Stomach (tissue), 8 donors: ENCODE measurements at regions not wholly inside any gene's neighbourhood (a gene's known extent, or its start where the extent isn't known, plus 50 kb on each side); places are given as distances from the start of the nearest gene placed in this dataset.

Experiments
- DNase-seq, 2 donors: peaks; one replicate each; pipeline versions ENCODE4 v3.0.0 to v3.0.0-alpha.2; 2013 to 2019
- H3K27ac ChIP-seq, 5 donors: fragments of 200-600 bp in 4 of 5; sonication (generic) in 4 of 5; one replicate each; pipeline ENCODE4 v1.5.1; 2013 to 2019; ENCODE audit warnings: mild to moderate bottlenecking in 1 of 5, moderate library complexity in 1 of 5
- H3K27me3 ChIP-seq, 3 donors: fragments of 200-600 bp; sonication (generic); one replicate each; pipeline ENCODE4 v1.5.1; 2017 to 2019; ENCODE audit warnings: mixed run types in 1 of 3
- H3K36me3 ChIP-seq, 4 donors: fragments of 200-600 bp; sonication (generic); 1 replicate in 3 of 4; 2 replicates in 1 of 4; pipeline ENCODE4 v1.5.1; 2016 to 2019
- H3K4me1 ChIP-seq, 4 donors: fragments of 200-600 bp; sonication (generic); one replicate each; pipeline ENCODE4 v1.5.1; 2016 to 2019
- H3K4me3 ChIP-seq, 4 donors: fragments of 200-600 bp; sonication (generic) in 3 of 4; one replicate each; pipeline ENCODE4 v1.5.1; 2016 to 2019; ENCODE audit warnings: mild to moderate bottlenecking in 1 of 4
- H3K9me3 ChIP-seq, 4 donors: fragments of 200-600 bp; sonication (generic); one replicate each; pipeline ENCODE4 v1.5.1; 2016 to 2019
- EP300 ChIP-seq: sonication (generic); formaldehyde crosslinking; IDR thresholded peaks from one replicate; pipeline ENCODE4 v1.6.1; 2017; ENCODE audit warnings: antibody characterized with exemption
- POLR2A ChIP-seq, 4 donors: fragments of 450-650 bp; IDR thresholded peaks; one replicate each; pipeline ENCODE4 v1.6.1; 2016; ENCODE audit warnings: antibody characterized with exemption in 4 of 4, control low read depth in 2 of 4, mild to moderate bottlenecking in 1 of 4, moderate library complexity in 1 of 4
- POLR2AphosphoS5 ChIP-seq, 3 donors: sonication (generic); formaldehyde crosslinking; IDR thresholded peaks; one replicate each; pipeline ENCODE4 v1.6.1; 2016; ENCODE audit warnings: antibody characterized with exemption in 3 of 3
- WGBS, 5 donors: extraction: QIAGEN DNeasy Blood & Tissue Kit in 3 of 5; methylation state at CpG; one replicate each; pipeline versions ENCODE4 v1.1.5 to v1.1.7; 2013 to 2018; 5-methylcytosine and 5-hydroxymethylcytosine counted together
- intact Hi-C: fragments of 100-400 bp; cut with DNase I; formaldehyde crosslinking; loops from one replicate; pipeline ENCODE4 v1.15.1; 2023; ENCODE audit warnings: low total_unique reads
- TF ChIP-seq, protein P1 (sequence below), 7 experiments: fragments of 450-650 bp in 4 of 7; fragments of 200-600 bp in 3 of 7; sonication (generic) in 3 of 7; IDR thresholded peaks; one replicate each; pipeline ENCODE4 v1.5.1; 2016 to 2019; ENCODE audit warnings: antibody characterized with exemption in 7 of 7, control low read depth in 2 of 7, mild to moderate bottlenecking in 1 of 7
- donor health status: healthy with polysubstance abuse.
- donor health status: Bipolar disorder and iron deficiency.
- donor health status: healthy.

DNA sequence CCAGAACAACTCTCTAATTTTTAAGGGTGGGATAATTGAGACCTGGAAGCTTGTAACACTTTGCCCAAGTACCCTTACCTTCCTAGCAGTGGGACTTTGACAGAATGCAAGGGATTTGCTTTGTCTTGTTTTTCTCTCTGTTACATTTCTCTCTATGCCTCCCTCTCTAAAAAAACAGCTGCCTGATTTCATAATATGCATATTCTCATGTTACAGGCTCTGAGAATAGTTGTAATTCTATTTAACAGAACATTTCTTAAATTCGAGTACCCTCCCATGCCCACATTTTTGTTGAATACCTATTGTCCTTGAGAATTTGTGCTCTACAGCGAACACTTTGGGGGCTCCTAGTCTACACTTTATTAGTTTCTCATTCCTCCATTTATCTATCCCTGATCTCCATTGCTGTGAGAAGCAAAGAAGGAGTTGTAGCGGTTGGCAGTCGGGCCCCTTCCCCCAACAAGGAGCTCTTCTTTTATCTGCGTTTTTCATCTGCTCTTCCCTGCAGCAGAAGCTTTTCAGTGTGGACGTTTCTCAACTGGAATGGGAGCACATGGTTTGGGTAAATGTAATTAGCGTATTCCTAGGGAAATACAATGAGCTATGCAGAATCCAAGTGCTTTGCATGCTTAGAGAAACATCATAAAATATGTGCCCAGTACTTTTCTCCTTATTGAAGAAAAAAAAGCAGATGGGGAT lies 117.7 kb upstream of the CCDC90B start:
- Histone ChIP-seq H3K27me3 (no peaks in the 10 kb centered on the region), H3K9me3 (no peaks in the 10 kb centered on the region), H3K36me3 (no peaks in the 10 kb centered on the region), H3K27ac (no peak overlapping the region), H3K4me3 (no peak overlapping the region), H3K4me1 (peaks cover 0 to 3% (median 0%) of the 10 kb centered on the region in 4 donors)
- intact Hi-C loops: no loop called here
- TF ChIP-seq, protein P1, sequence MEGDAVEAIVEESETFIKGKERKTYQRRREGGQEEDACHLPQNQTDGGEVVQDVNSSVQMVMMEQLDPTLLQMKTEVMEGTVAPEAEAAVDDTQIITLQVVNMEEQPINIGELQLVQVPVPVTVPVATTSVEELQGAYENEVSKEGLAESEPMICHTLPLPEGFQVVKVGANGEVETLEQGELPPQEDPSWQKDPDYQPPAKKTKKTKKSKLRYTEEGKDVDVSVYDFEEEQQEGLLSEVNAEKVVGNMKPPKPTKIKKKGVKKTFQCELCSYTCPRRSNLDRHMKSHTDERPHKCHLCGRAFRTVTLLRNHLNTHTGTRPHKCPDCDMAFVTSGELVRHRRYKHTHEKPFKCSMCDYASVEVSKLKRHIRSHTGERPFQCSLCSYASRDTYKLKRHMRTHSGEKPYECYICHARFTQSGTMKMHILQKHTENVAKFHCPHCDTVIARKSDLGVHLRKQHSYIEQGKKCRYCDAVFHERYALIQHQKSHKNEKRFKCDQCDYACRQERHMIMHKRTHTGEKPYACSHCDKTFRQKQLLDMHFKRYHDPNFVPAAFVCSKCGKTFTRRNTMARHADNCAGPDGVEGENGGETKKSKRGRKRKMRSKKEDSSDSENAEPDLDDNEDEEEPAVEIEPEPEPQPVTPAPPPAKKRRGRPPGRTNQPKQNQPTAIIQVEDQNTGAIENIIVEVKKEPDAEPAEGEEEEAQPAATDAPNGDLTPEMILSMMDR (IDR thresholded peaks at IDR 0.05): no peak
- TF ChIP-seq POLR2AphosphoS5 (IDR thresholded peaks at IDR 0.05) (no peak), EP300 (no peak), POLR2A (IDR thresholded peaks at IDR 0.05) (no peak)
- no peak for DNase-seq
- WGBS, 5 donors: 59 to 67% (median 64%) methylated on average over 7 of the region's 7 CpGs

- Histone ChIP-seq H3K4me1 (no peaks in the 10 kb centered on the region), H3K27ac (no peak overlapping the region), H3K36me3 (no peaks in the 10 kb centered on the region), H3K27me3 (no peaks in the 10 kb centered on the region), H3K4me3 (no peak overlapping the region), H3K9me3 (no peaks in the 10 kb centered on the region)
- WGBS, 5 donors: 77 to 92% (median 85%) methylated on average over 1 of the region's 1 CpG
- intact Hi-C loops: no loop called here
- no peak for TF ChIP-seq POLR2AphosphoS5 (IDR thresholded peaks at IDR 0.05)
- no peak for TF ChIP-seq POLR2A (IDR thresholded peaks at IDR 0.05)
- TF ChIP-seq EP300: no peak
- TF ChIP-seq, protein P1 (IDR thresholded peaks at IDR 0.05): no peak
- no peak for DNase-seq
Measured at GRCh38 chr11:83401506-83402225, 115.5 kb upstream of the CCDC90B start.

DNA sequence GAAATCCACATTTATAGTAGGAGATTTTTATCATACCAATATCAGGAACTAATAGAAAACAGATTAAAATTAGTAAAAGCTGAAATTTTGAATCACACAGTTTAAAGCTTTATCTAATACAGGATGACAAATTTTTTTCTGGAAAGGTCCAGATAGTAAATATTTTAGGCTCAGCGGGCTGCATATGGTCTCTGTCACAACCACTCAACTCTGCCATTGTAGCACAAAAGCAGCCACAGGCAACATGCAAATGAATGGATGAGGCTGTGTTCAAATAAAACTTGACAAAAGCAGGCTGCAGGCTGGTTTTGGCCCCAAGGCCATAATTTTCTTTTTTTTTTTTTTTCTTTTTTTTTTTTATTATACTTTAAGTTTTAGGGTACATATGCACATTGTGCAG lies 108.2 kb upstream of the CCDC90B start:
- Histone ChIP-seq H3K36me3 (no peaks in the 10 kb centered on the region), H3K9me3 (no peaks in the 10 kb centered on the region), H3K27me3 (no peaks in the 10 kb centered on the region), H3K4me3 (no peak overlapping the region), H3K4me1 (no peaks in the 10 kb centered on the region), H3K27ac (no peak overlapping the region)
- TF ChIP-seq, protein P1 (IDR thresholded peaks at IDR 0.05): no peak
- no peak for TF ChIP-seq POLR2A (IDR thresholded peaks at IDR 0.05)
- TF ChIP-seq EP300: no peak
- no peak for TF ChIP-seq POLR2AphosphoS5 (IDR thresholded peaks at IDR 0.05)
- WGBS, 5 donors: 92 to 100% (median 100%) methylated on average over 1 of the region's 1 CpG
- intact Hi-C loops: no loop called here
- no peak for DNase-seq

GRCh38 chr11:83392556-83392955 lies 106.4 kb upstream of the CCDC90B start:
- no peak for DNase-seq
- Histone ChIP-seq H3K4me1 (no peaks in the 10 kb centered on the region), H3K27ac (no peak overlapping the region), H3K4me3 (no peak overlapping the region), H3K36me3 (no peaks in the 10 kb centered on the region), H3K9me3 (peaks cover 0 to under 1% (median under 1%) of the 10 kb centered on the region in 4 donors), H3K27me3 (no peaks in the 10 kb centered on the region)
- intact Hi-C loops: no loop called here
- no peak for TF ChIP-seq EP300
- TF ChIP-seq POLR2AphosphoS5 (IDR thresholded peaks at IDR 0.05): no peak
- TF ChIP-seq, protein P1 (IDR thresholded peaks at IDR 0.05): no peak
- no peak for TF ChIP-seq POLR2A (IDR thresholded peaks at IDR 0.05)
- 75 to 90% (median 76%) methylated on average over 1 of the region's 1 CpG for WGBS, 5 donors
